ENCODE measurements at regions not wholly inside any gene's neighbourhood (a gene's known extent, or its start where the extent isn't known, plus 50 kb on each side); places are given as distances from the start of the nearest gene placed in this dataset.

DNA sequence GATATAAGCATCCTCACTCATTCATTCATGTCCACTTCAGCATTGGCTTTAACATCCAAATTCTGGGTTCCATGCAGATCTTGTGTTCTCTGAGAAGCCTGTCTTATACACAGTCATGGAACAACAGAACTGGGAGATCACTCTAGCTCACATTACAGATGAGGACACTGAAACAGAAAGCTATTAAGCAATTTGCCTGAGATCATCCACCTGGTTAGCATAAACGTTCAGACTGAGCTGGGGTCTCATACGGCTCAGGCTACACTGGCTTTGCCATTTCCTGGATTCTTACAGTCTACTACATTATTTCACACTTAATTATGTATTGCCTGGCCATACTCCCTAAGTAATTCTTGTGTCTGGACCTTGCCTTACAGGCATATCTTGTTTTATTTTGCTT lies 169.4 kb upstream of the FANCL start:
- TF ChIP-seq CTCF (IDR thresholded peaks at IDR 0.05) (no peak), POLR2A (IDR thresholded peaks at IDR 0.05) (no peak), POLR2AphosphoS5 (IDR thresholded peaks at IDR 0.05) (no peak)

Data from transverse colon (tissue), 4 donors.